UCSD-AML1 (cell line): ENCODE measurements at regions not wholly inside any gene's neighbourhood (a gene's known extent, or its start where the extent isn't known, plus 50 kb on each side); places are given as distances from the start of the nearest gene placed in this dataset.
A peak's percentile ranks its signal among the peaks of the same experiment; 100 is the strongest.

Experiments used
- DNase-seq: peaks from one replicate; lab custom pipeline; 2025; ENCODE audit not compliant: unreplicated experiment; lab: John Stamatoyannopoulos, UW

GRCh38 chr11:128266893-128267292 lies 320.5 kb downstream of the ETS1 start:
- no peak for DNase-seq

GRCh38 chr11:128262463-128263345 lies 324.7 kb downstream of the ETS1 start:
- no peak for DNase-seq

- DNase-seq, result no peak
Measured at GRCh38 chr11:128261011-128261421, 326.3 kb downstream of the ETS1 start.

GRCh38 chr11:128260398-128260797 lies 327.0 kb downstream of the ETS1 start:
- no peak for DNase-seq

- no peak for DNase-seq
Measured at GRCh38 chr11:128259816-128260215, 327.5 kb downstream of the ETS1 start.

- DNase-seq, result no peak
Measured at GRCh38 chr11:128254941-128255340, 332.4 kb downstream of the ETS1 start.

- DNase-seq, result no peak
Measured at GRCh38 chr11:128251140-128251539, 336.2 kb downstream of the ETS1 start.

GRCh38 chr11:128250482-128250881 lies 336.9 kb downstream of the ETS1 start:
- DNase-seq, result no peak

GRCh38 chr11:128246810-128247594 lies 340.4 kb downstream of the ETS1 start:
- no peak for DNase-seq

GRCh38 chr11:128246364-128246801 lies 341.0 kb downstream of the ETS1 start:
- DNase-seq, result no peak

- no peak for DNase-seq
Measured at GRCh38 chr11:128244871-128245270, 342.5 kb downstream of the ETS1 start.

GRCh38 chr11:128242451-128242850 lies 344.9 kb downstream of the ETS1 start:
- DNase-seq, result no peak

- no peak for DNase-seq
Measured at GRCh38 chr11:128240546-128240945, 346.8 kb downstream of the ETS1 start.

- DNase-seq, result no peak
Measured at GRCh38 chr11:128239306-128239705, 348.1 kb downstream of the ETS1 start.

GRCh38 chr11:128238521-128239265 lies 348.7 kb downstream of the ETS1 start:
- no peak for DNase-seq

GRCh38 chr11:128236506-128237498 lies 350.6 kb downstream of the ETS1 start:
- DNase-seq, result no peak

GRCh38 chr11:128235958-128236357 lies 351.4 kb downstream of the ETS1 start:
- peak; percentile 29 for DNase-seq

- no peak for DNase-seq
Measured at GRCh38 chr11:128235426-128235825, 351.9 kb downstream of the ETS1 start.

GRCh38 chr11:128234143-128234542 lies 353.2 kb downstream of the ETS1 start:
- DNase-seq, result no peak

GRCh38 chr11:128232588-128232987 lies 354.8 kb downstream of the ETS1 start:
- no peak for DNase-seq
